H9 (cell line): ENCODE measurements at regions not wholly inside any gene's neighbourhood (a gene's known extent, or its start where the extent isn't known, plus 50 kb on each side); places are given as distances from the start of the nearest gene placed in this dataset.

Source experiments
- DNase-seq: peaks from one replicate; pipeline ENCODE4 v3.0.0-alpha.2; 2017
- H2AFZ ChIP-seq: one replicate; pipeline ENCODE4 v1.6.1; 2013; ENCODE audit warnings: mild to moderate bottlenecking, low read length, control low read depth, moderate library complexity
- H2AK5ac ChIP-seq: 2 replicates; pipeline ENCODE4 v1.6.1; 2013; ENCODE audit warnings: low read length, control low read depth, mixed read lengths; ENCODE audit not compliant: insufficient read length
- H2BK120ac ChIP-seq: one replicate; pipeline ENCODE4 v1.6.1; 2013; ENCODE audit warnings: low read depth, mild to moderate bottlenecking, low read length, control low read depth, inconsistent platforms; ENCODE audit not compliant: poor library complexity, severe bottlenecking
- H2BK12ac ChIP-seq: 2 replicates; pipeline ENCODE4 v1.6.1; 2013; ENCODE audit warnings: low read length, control low read depth, mixed read lengths, low read depth; ENCODE audit not compliant: insufficient read length
- H2BK15ac ChIP-seq: 2 replicates; pipeline ENCODE4 v1.6.1; 2013; ENCODE audit warnings: low read depth, low read length, control low read depth
- H2BK20ac ChIP-seq: one replicate; pipeline ENCODE4 v1.6.1; 2013; ENCODE audit warnings: low read depth, mild to moderate bottlenecking, low read length, control low read depth, inconsistent platforms; ENCODE audit not compliant: poor library complexity, severe bottlenecking
- H2BK5ac ChIP-seq: 2 replicates; pipeline ENCODE4 v1.6.1; 2013; ENCODE audit warnings: low read length, control low read depth, mixed read lengths; ENCODE audit not compliant: insufficient read length
- H3K14ac ChIP-seq: 2 replicates; pipeline ENCODE4 v1.6.1; 2013; ENCODE audit warnings: low read length, control low read depth; ENCODE audit not compliant: insufficient read depth
- H3K18ac ChIP-seq: 2 replicates; pipeline ENCODE4 v1.6.1; 2013; ENCODE audit warnings: low read depth, mild to moderate bottlenecking, mixed read lengths, low read length, control low read depth; ENCODE audit not compliant: insufficient read length
- H3K23ac ChIP-seq: 2 replicates; pipeline ENCODE4 v1.6.1; 2013; ENCODE audit warnings: low read length, control low read depth, mixed read lengths, low read depth; ENCODE audit not compliant: insufficient read length
- H3K23me2 ChIP-seq: 2 replicates; pipeline ENCODE4 v1.6.1; 2013; ENCODE audit warnings: low read depth, mild to moderate bottlenecking, mixed read lengths, low read length, control low read depth; ENCODE audit not compliant: insufficient read length, poor library complexity, severe bottlenecking
- H3K27ac ChIP-seq: 2 replicates; pipeline ENCODE4 v1.5.1; 2013; ENCODE audit warnings: low read length, control low read depth, mixed read lengths, low read depth; ENCODE audit not compliant: insufficient read length
- H3K27me3 ChIP-seq: 2 replicates; pipeline ENCODE4 v1.6.1; 2013; ENCODE audit warnings: low read length, control low read depth, inconsistent platforms; ENCODE audit not compliant: insufficient read depth
- H3K4ac ChIP-seq: 2 replicates; pipeline ENCODE4 v1.6.1; 2013; ENCODE audit warnings: low read depth, mild to moderate bottlenecking, control low read depth, inconsistent platforms, low read length, moderate library complexity
- H3K4me1 ChIP-seq: 2 replicates; pipeline ENCODE4 v1.6.1; 2013; ENCODE audit warnings: low read length, control low read depth, inconsistent platforms; ENCODE audit not compliant: insufficient read depth
- H3K4me2 ChIP-seq: 2 replicates; pipeline ENCODE4 v1.6.1; 2013; ENCODE audit warnings: low read length, control low read depth, mixed read lengths; ENCODE audit not compliant: insufficient read length, insufficient read depth
- H3K56ac ChIP-seq: 2 replicates; pipeline ENCODE4 v1.6.1; 2013; ENCODE audit warnings: low read depth, mild to moderate bottlenecking, mixed read lengths, low read length, control low read depth; ENCODE audit not compliant: insufficient read length
- H3K79me1 ChIP-seq: 2 replicates; pipeline ENCODE4 v1.6.1; 2013; ENCODE audit warnings: low read depth, mild to moderate bottlenecking, moderate library complexity, low read length, control low read depth, inconsistent platforms; ENCODE audit not compliant: insufficient read depth, poor library complexity, severe bottlenecking
- H3K79me2 ChIP-seq: 2 replicates; pipeline ENCODE4 v1.6.1; 2013; ENCODE audit warnings: low read length, control low read depth, inconsistent platforms; ENCODE audit not compliant: insufficient read depth
- H3K9ac ChIP-seq: 2 replicates; pipeline ENCODE4 v1.6.1; 2013; ENCODE audit warnings: low read length, control low read depth, mixed read lengths; ENCODE audit not compliant: insufficient read length; ENCODE audit errors: extremely low read depth
- H3K9me3 ChIP-seq: one replicate; pipeline ENCODE4 v1.6.1; 2013; ENCODE audit warnings: low read depth, low read length, inconsistent platforms; ENCODE audit not compliant: control insufficient read depth
- H3T11ph ChIP-seq: one replicate; pipeline ENCODE4 v1.6.1; 2013; ENCODE audit warnings: mild to moderate bottlenecking, low read length, control low read depth, inconsistent platforms
- H4K20me1 ChIP-seq: one replicate; pipeline ENCODE4 v1.6.1; 2013; ENCODE audit not compliant: control insufficient read depth, insufficient read length, insufficient read depth
- H4K5ac ChIP-seq: 2 replicates; pipeline ENCODE4 v1.6.1; 2013; ENCODE audit warnings: low read depth, mild to moderate bottlenecking, mixed read lengths, low read length, control low read depth; ENCODE audit not compliant: insufficient read length
- H4K8ac ChIP-seq: replicated peaks from 2 replicates; pipeline ENCODE4 v1.6.1; 2013; ENCODE audit warnings: low read length, control low read depth, mixed read lengths, low read depth; ENCODE audit not compliant: insufficient read length
- H4K91ac ChIP-seq: 2 replicates; pipeline ENCODE4 v1.6.1; 2013; ENCODE audit warnings: low read depth, mild to moderate bottlenecking, moderate library complexity, mixed read lengths, low read length, control low read depth; ENCODE audit not compliant: insufficient read length
- H3K27ac Mint-ChIP-seq, 3 experiments: 2 replicates in 2 of 3; 3 replicates in 1 of 3; pipeline ENCODE4 v1.8.0; 2020 to 2021; ENCODE audit warnings: mixed read lengths in 3 of 3, mild to moderate bottlenecking in 1 of 3, moderate library complexity in 1 of 3
- H3K27me3 Mint-ChIP-seq: 2 replicates; pipeline ENCODE4 v1.8.0; 2021; ENCODE audit warnings: low read depth, mild to moderate bottlenecking, moderate library complexity, mixed read lengths
- H3K36me3 Mint-ChIP-seq, 3 experiments: 2 replicates in 2 of 3; 3 replicates in 1 of 3; pipeline ENCODE4 v1.8.0; 2020 to 2021; ENCODE audit warnings: low read depth in 3 of 3, mixed read lengths in 3 of 3; ENCODE audit not compliant: insufficient read depth in 1 of 3
- H3K4me1 Mint-ChIP-seq, 2 experiments: 2 replicates each; pipeline ENCODE4 v1.8.0; 2020; ENCODE audit warnings: mixed read lengths in 2 of 2
- H3K4me3 Mint-ChIP-seq, 2 experiments: 2 replicates in 1 of 2; 3 replicates in 1 of 2; pipeline ENCODE4 v1.8.0; 2020 to 2021; ENCODE audit warnings: mild to moderate bottlenecking in 2 of 2, mixed read lengths in 2 of 2, moderate library complexity in 1 of 2
- H3K9me3 Mint-ChIP-seq, 2 experiments: 2 replicates in 1 of 2; 3 replicates in 1 of 2; pipeline ENCODE4 v1.8.0; 2020; ENCODE audit warnings: mild to moderate bottlenecking in 2 of 2, mixed read lengths in 2 of 2, moderate library complexity in 1 of 2
- WGBS: extraction: QIAGEN DNeasy Blood & Tissue Kit; methylation state at CpG from one replicate; pipeline ENCODE4 v1.1.7; 2013; ENCODE audit warnings: missing lambda C conversion rate, low lambda C conversion rate, mixed read lengths; ENCODE audit not compliant: insufficient read length; ENCODE audit errors: extremely low coverage; 5-methylcytosine and 5-hydroxymethylcytosine counted together
- TF ChIP-seq, protein P1 (sequence below): fragments of 200-600 bp; sonication (generic); conservative IDR thresholded peaks from 3 replicates; pipeline ENCODE4 v1.8.0; 2021; ENCODE audit warnings: antibody characterized with exemption, mild to moderate bottlenecking

DNA sequence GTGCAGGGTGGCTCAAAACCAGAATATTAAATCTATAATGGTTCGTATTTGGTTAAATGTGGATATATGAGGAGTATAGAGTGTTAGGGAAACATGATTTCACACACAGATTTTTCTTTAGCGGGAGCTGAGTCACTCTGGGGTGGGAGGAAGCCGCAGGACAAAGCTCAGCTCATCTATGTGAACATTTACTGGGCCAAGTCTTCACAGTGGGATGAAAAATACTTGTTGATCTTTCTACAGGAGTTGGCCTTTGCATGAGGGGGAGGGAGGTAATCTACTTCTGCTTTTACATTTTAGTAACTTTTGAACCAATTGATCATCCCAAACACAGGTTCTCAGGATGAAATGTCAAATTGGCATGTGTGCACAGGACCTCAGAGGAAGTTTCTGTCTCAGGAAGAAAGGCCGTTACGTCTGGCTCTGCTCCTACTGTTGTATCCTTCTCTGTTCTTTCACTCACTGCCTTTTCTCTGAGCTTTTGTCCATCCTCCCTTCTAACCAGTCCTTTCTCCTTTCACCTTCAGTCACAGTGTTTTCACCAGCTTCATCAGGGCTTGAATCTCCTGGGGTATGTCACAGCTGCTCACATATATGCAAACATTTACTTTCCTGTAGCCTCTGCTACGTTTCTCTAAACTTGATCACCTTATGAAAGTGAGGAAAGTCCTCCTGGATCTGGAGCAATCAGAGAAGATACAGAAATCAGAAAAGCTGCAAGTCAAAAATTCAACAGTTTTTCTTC is 943.3 kb upstream of the FANCL start:
- no peak overlapping the region for H3K27ac ChIP-seq
- 100% methylated on average over 1 of the region's 6 CpGs for WGBS
- H3K36me3 Mint-ChIP-seq, result no peaks in the 10 kb centered on the region
- H3K9me3 ChIP-seq, result no peaks in the 10 kb centered on the region
- H3K79me1 ChIP-seq, result no peaks in the 10 kb centered on the region
- H2BK120ac ChIP-seq, result no peak overlapping the region
- H3K79me2 ChIP-seq, result no peaks in the 10 kb centered on the region
- no peak for DNase-seq
- no peak overlapping the region for H2AFZ ChIP-seq
- no peak overlapping the region for H3K4me2 ChIP-seq
- no peak overlapping the region for H3K14ac ChIP-seq
- H3K9ac ChIP-seq, result no peak overlapping the region
- no peak overlapping the region for H3T11ph ChIP-seq
- no peak overlapping the region for H2AK5ac ChIP-seq
- no peak overlapping the region for H2BK5ac ChIP-seq
- no peak overlapping the region for H3K4me3 Mint-ChIP-seq
- H3K27ac Mint-ChIP-seq, result peak overlapping the region in 1 of 3 experiments; percentile 80; a peak in 2 of 7 replicates
- no peak overlapping the region for H3K18ac ChIP-seq
- H3K27me3 ChIP-seq, result no peaks in the 10 kb centered on the region
- no peak overlapping the region for H4K91ac ChIP-seq
- H4K5ac ChIP-seq, result no peak overlapping the region
- H3K27me3 Mint-ChIP-seq, result peaks cover 10% of the 10 kb centered on the region
- no peak overlapping the region for H3K4ac ChIP-seq
- TF ChIP-seq, protein P1, sequence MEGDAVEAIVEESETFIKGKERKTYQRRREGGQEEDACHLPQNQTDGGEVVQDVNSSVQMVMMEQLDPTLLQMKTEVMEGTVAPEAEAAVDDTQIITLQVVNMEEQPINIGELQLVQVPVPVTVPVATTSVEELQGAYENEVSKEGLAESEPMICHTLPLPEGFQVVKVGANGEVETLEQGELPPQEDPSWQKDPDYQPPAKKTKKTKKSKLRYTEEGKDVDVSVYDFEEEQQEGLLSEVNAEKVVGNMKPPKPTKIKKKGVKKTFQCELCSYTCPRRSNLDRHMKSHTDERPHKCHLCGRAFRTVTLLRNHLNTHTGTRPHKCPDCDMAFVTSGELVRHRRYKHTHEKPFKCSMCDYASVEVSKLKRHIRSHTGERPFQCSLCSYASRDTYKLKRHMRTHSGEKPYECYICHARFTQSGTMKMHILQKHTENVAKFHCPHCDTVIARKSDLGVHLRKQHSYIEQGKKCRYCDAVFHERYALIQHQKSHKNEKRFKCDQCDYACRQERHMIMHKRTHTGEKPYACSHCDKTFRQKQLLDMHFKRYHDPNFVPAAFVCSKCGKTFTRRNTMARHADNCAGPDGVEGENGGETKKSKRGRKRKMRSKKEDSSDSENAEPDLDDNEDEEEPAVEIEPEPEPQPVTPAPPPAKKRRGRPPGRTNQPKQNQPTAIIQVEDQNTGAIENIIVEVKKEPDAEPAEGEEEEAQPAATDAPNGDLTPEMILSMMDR, result no peak
- H3K4me1 Mint-ChIP-seq, result peaks cover 19 to 28% of the 10 kb centered on the region in 2 experiments
- H2BK20ac ChIP-seq, result no peak overlapping the region
- no peak overlapping the region for H3K23ac ChIP-seq
- H3K4me1 ChIP-seq, result no peaks in the 10 kb centered on the region
- no peaks in the 10 kb centered on the region for H3K9me3 Mint-ChIP-seq
- no peak overlapping the region for H3K56ac ChIP-seq
- H4K20me1 ChIP-seq, result no peaks in the 10 kb centered on the region
- no peak overlapping the region for H4K8ac ChIP-seq
- no peaks in the 10 kb centered on the region for H3K23me2 ChIP-seq
- H2BK12ac ChIP-seq, result no peak overlapping the region
- no peak overlapping the region for H2BK15ac ChIP-seq
